CD8-positive, alpha-beta memory T cell (primary cell): ENCODE measurements at regions not wholly inside any gene's neighbourhood (a gene's known extent, or its start where the extent isn't known, plus 50 kb on each side); places are given as distances from the start of the nearest gene placed in this dataset.

Experiments
- CTCF ChIA-PET: fragments of 350-600 bp; sonication (Branson Sonifier 250); formaldehyde crosslinking; loops from one replicate; lab custom pipeline; 2021; ENCODE audit warnings: antibody characterized with exemption; lab: Charles Lee
- POLR2A ChIA-PET: fragments of 350-600 bp; sonication (Branson Sonifier 250); formaldehyde crosslinking; loops from one replicate; lab custom pipeline; 2021; ENCODE audit warnings: antibody characterized with exemption; lab: Charles Lee
- DNase-seq, 5 donors: peaks; one replicate each; pipeline versions ENCODE4 v3.0.0 to v3.0.0-alpha.2; 2020 to 2022; ENCODE audit warnings: mixed read lengths in 1 of 5
- H3K27ac ChIP-seq: one replicate; pipeline ENCODE4 v1.7.0; 2013; ENCODE audit warnings: low read depth, mild to moderate bottlenecking, low read length, moderate library complexity
- H3K27me3 ChIP-seq: 2 replicates; pipeline ENCODE4 v1.7.0; 2013; ENCODE audit warnings: low read length, mild to moderate bottlenecking; ENCODE audit not compliant: insufficient read depth, poor library complexity, severe bottlenecking
- H3K36me3 ChIP-seq: 2 replicates; pipeline ENCODE4 v1.7.0; 2013; ENCODE audit warnings: mild to moderate bottlenecking, low read length, moderate library complexity; ENCODE audit not compliant: insufficient read depth
- H3K4me1 ChIP-seq: 2 replicates; pipeline ENCODE4 v1.7.0; 2013; ENCODE audit warnings: mild to moderate bottlenecking, low read length, moderate library complexity; ENCODE audit not compliant: insufficient read depth
- H3K4me3 ChIP-seq: 2 replicates; pipeline ENCODE4 v1.7.0; 2013; ENCODE audit warnings: mild to moderate bottlenecking, low read length
- H3K9me3 ChIP-seq: 2 replicates; pipeline ENCODE4 v1.7.0; 2013; ENCODE audit warnings: mild to moderate bottlenecking, low read length
- H3K27ac Mint-ChIP-seq, 8 donors: one replicate each; pipeline ENCODE4 v1.8.0; 2020 to 2021; ENCODE audit warnings: mixed read lengths in 8 of 8, mild to moderate bottlenecking in 6 of 8, inconsistent platforms in 3 of 8, moderate library complexity in 3 of 8
- H3K27me3 Mint-ChIP-seq, 2 donors: one replicate each; pipeline ENCODE4 v1.8.0; 2020 to 2021; ENCODE audit warnings: mixed read lengths in 2 of 2, mild to moderate bottlenecking in 1 of 2, moderate library complexity in 1 of 2
- H3K36me3 Mint-ChIP-seq, 3 donors: one replicate each; pipeline ENCODE4 v1.8.0; 2020 to 2021; ENCODE audit warnings: mixed read lengths in 3 of 3, inconsistent platforms in 1 of 3, mild to moderate bottlenecking in 1 of 3
- H3K4me1 Mint-ChIP-seq, 3 donors: one replicate each; pipeline ENCODE4 v1.8.0; 2020 to 2021; ENCODE audit warnings: mixed read lengths in 3 of 3, inconsistent platforms in 1 of 3, mild to moderate bottlenecking in 1 of 3
- H3K4me3 Mint-ChIP-seq, 7 donors: one replicate each; pipeline ENCODE4 v1.8.0; 2020 to 2021; ENCODE audit warnings: mixed read lengths in 7 of 7, mild to moderate bottlenecking in 6 of 7, moderate library complexity in 4 of 7, inconsistent platforms in 2 of 7
- H3K9me3 Mint-ChIP-seq, 5 donors: one replicate each; pipeline ENCODE4 v1.8.0; 2020 to 2022; ENCODE audit warnings: mixed read lengths in 5 of 5, mild to moderate bottlenecking in 3 of 5, moderate library complexity in 2 of 5, inconsistent platforms in 1 of 5

DNA sequence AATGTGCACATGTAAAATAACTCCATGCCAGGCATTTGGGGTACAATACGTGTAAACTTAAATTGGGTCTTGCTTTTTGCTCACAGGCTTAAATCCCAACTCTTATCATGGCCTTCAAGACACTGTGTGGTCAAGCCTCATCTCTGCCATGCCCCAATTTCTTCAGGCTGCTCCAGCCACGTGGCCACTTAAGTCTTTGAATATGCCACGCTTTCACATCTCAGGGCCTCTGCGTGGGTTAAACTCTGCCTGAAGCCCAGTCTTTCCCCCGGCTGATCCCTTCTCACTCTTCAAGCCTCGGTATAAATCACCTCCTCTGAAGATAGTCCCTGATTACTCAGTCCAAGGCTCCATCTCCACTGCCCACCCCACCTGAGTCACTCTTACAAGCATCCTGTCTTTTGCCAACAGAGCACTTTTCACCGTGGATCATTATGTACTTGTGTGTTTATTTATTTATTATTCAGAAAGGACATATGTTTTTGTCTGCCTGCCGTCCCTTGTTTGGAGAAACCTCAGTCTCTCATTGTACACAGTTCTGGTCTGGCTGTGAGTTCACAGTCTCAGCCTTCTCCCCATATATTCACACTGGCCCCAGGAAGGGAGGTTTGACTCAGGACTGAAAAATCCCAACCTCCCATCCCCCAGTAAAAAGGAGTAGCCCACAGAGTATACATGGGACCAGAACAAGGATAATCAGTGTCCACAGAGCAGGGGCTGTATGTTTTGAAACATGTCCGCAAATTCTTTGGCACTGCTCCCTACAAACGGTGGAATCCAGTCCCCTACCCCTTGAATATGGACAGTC lies 344.7 kb downstream of the MN1 start:
- POLR2A ChIA-PET = no interaction called here
- no peak overlapping the region for H3K27ac Mint-ChIP-seq

DNA sequence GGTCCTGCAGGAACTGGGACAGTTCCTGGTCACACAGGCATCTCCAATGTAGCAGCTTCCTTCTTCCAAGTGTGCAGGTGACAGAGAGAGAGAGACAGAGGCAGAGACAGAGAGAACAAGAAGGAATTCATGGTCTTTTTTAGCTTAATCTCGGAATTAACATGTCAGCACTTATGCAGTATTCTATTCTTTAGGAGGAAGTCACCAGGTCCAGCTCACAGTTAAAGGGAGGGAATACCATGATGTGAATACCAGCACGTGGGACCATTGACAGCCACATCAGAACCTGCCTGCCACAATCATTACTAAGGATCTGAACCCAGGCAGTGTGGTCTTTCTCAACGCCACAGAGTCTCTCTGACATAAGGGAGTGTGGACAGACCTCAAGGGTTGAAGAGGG lies 341.6 kb downstream of the MN1 start:
- ChIA-PET CTCF (no interaction called here), POLR2A (no interaction called here)
- Histone ChIP-seq H3K27me3 (no peaks in the 10 kb centered on the region), H3K9me3 (no peaks in the 10 kb centered on the region), H3K4me3 (no peak overlapping the region), H3K36me3 (no peaks in the 10 kb centered on the region), H3K4me1 (no peaks in the 10 kb centered on the region), H3K27ac (no peak overlapping the region)
- Mint-ChIP-seq H3K4me3 (no peak overlapping the region), H3K4me1 (no peaks in the 10 kb centered on the region), H3K36me3 (peaks cover 0 to 1% (median 0%) of the 10 kb centered on the region in 3 donors), H3K27ac (no peak overlapping the region), H3K9me3 (peaks cover 0 to 5% (median 0%) of the 10 kb centered on the region in 5 donors), H3K27me3 (peaks cover 0 to 12% of the 10 kb centered on the region in 2 donors)
- no peak for DNase-seq

More for the DNA sequence above, 344.7 kb downstream of the MN1 start:
- Mint-ChIP-seq H3K4me3 (no peak overlapping the region), H3K9me3 (peaks cover 0 to 7% (median 0%) of the 10 kb centered on the region in 5 donors), H3K27me3 (peaks cover 0 to 12% of the 10 kb centered on the region in 2 donors), H3K4me1 (no peaks in the 10 kb centered on the region), H3K36me3 (peaks cover 0 to 1% (median 0%) of the 10 kb centered on the region in 3 donors)
- Histone ChIP-seq H3K27me3 (no peaks in the 10 kb centered on the region), H3K36me3 (no peaks in the 10 kb centered on the region), H3K27ac (no peak overlapping the region), H3K9me3 (no peaks in the 10 kb centered on the region), H3K4me1 (no peaks in the 10 kb centered on the region), H3K4me3 (no peak overlapping the region)
- no peak for DNase-seq
- CTCF ChIA-PET = no interaction called here

DNA sequence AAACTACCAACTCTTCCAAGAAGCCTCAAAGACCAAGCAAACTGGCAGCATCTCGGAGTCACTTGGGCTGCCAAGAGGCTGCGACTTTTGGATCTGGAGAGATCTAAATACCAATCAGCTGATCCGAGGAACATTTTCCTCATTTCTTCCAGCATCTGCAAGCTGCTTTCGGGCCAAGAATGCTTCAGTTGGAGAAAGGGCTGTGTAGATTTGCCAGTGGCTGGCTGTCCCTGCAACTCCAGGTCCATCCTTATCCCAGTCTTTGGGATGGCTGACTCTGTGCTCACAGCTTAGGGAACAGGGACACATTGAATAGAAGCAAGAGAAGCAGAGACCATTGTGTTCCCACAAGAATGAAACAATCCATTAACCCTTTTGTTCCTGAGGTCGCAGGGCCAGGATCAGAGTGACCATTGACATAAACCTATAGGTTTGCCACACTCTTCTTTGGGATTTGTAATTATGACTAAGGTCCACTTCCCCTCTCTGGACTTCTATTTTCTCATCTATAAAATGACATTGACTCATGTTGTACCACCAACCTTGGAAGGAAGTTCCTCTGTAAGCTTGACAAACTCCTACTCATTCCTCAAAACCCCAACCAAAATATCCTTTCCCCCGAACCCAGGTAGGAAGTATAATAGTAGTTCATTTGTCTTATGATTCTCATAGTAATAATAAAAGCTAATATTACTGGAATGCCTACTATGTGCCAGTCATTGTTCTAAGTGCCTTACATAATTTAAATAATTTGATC lies 340.8 kb downstream of the MN1 start:
- Histone ChIP-seq H3K27ac (no peak overlapping the region), H3K4me3 (no peak overlapping the region), H3K4me1 (no peaks in the 10 kb centered on the region), H3K36me3 (no peaks in the 10 kb centered on the region), H3K9me3 (no peaks in the 10 kb centered on the region), H3K27me3 (no peaks in the 10 kb centered on the region)
- peaks cover 0 to 12% of the 10 kb centered on the region in 2 donors for H3K27me3 Mint-ChIP-seq
- no peak overlapping the region for H3K27ac Mint-ChIP-seq
- ChIA-PET POLR2A (no interaction called here), CTCF (no interaction called here)
- no peak for DNase-seq
- peaks cover 0 to 1% (median 0%) of the 10 kb centered on the region in 3 donors for H3K36me3 Mint-ChIP-seq
- no peak overlapping the region for H3K4me3 Mint-ChIP-seq
- H3K9me3 Mint-ChIP-seq = peaks cover 0 to 5% (median 0%) of the 10 kb centered on the region in 5 donors
- no peaks in the 10 kb centered on the region for H3K4me1 Mint-ChIP-seq

- DNase-seq = no peak
- H3K9me3 ChIP-seq = no peaks in the 10 kb centered on the region
- H3K4me3 ChIP-seq = no peak overlapping the region
- CTCF ChIA-PET = no interaction called here
- no peaks in the 10 kb centered on the region for H3K36me3 ChIP-seq
- H3K4me1 Mint-ChIP-seq = no peaks in the 10 kb centered on the region
- H3K36me3 Mint-ChIP-seq = no peaks in the 10 kb centered on the region
- no peaks in the 10 kb centered on the region for H3K27me3 ChIP-seq
- H3K4me1 ChIP-seq = no peaks in the 10 kb centered on the region
- no peak overlapping the region for H3K27ac Mint-ChIP-seq
- POLR2A ChIA-PET = no interaction called here
- peaks cover 0 to 5% (median 0%) of the 10 kb centered on the region in 5 donors for H3K9me3 Mint-ChIP-seq
- H3K4me3 Mint-ChIP-seq = no peak overlapping the region
- no peak overlapping the region for H3K27ac ChIP-seq
- H3K27me3 Mint-ChIP-seq = peaks cover 0 to 12% of the 10 kb centered on the region in 2 donors
Measured at GRCh38 chr22:27461470-27461869, 340.1 kb downstream of the MN1 start.

- ChIA-PET CTCF (no interaction called here), POLR2A (no interaction called here)
- Histone ChIP-seq H3K4me3 (no peak overlapping the region), H3K36me3 (no peaks in the 10 kb centered on the region), H3K27me3 (no peaks in the 10 kb centered on the region), H3K27ac (no peak overlapping the region), H3K4me1 (no peaks in the 10 kb centered on the region), H3K9me3 (no peaks in the 10 kb centered on the region)
- no peak for DNase-seq
- no peaks in the 10 kb centered on the region for H3K4me1 Mint-ChIP-seq
- H3K9me3 Mint-ChIP-seq = peaks cover 0 to 5% (median 0%) of the 10 kb centered on the region in 5 donors
- H3K27me3 Mint-ChIP-seq = peaks cover 0 to 12% of the 10 kb centered on the region in 2 donors
- H3K27ac Mint-ChIP-seq = no peak overlapping the region
- no peaks in the 10 kb centered on the region for H3K36me3 Mint-ChIP-seq
- H3K4me3 Mint-ChIP-seq = no peak overlapping the region
Measured at GRCh38 chr22:27462190-27462589, 339.4 kb downstream of the MN1 start.

- H3K4me1 ChIP-seq = no peaks in the 10 kb centered on the region
- no peaks in the 10 kb centered on the region for H3K36me3 ChIP-seq
- Mint-ChIP-seq H3K4me1 (no peaks in the 10 kb centered on the region), H3K27me3 (peaks cover 0 to 12% of the 10 kb centered on the region in 2 donors), H3K36me3 (no peaks in the 10 kb centered on the region), H3K27ac (no peak overlapping the region), H3K4me3 (no peak overlapping the region), H3K9me3 (peaks cover 0 to 5% (median 0%) of the 10 kb centered on the region in 5 donors)
- ChIA-PET CTCF (no interaction called here), POLR2A (no interaction called here)
- H3K27ac ChIP-seq = no peak overlapping the region
- no peak overlapping the region for H3K4me3 ChIP-seq
- no peaks in the 10 kb centered on the region for H3K27me3 ChIP-seq
- H3K9me3 ChIP-seq = no peaks in the 10 kb centered on the region
- DNase-seq = no peak
Measured at GRCh38 chr22:27463121-27463660, 338.4 kb downstream of the MN1 start.

- no peak overlapping the region for H3K4me3 ChIP-seq
- no peaks in the 10 kb centered on the region for H3K36me3 ChIP-seq
- no peaks in the 10 kb centered on the region for H3K4me1 ChIP-seq
- POLR2A ChIA-PET = no interaction called here
- no peaks in the 10 kb centered on the region for H3K9me3 ChIP-seq
- no peaks in the 10 kb centered on the region for H3K4me1 Mint-ChIP-seq
- H3K27ac Mint-ChIP-seq = no peak overlapping the region
- peaks cover 0 to 2% of the 10 kb centered on the region in 2 donors for H3K27me3 Mint-ChIP-seq
- no peaks in the 10 kb centered on the region for H3K36me3 Mint-ChIP-seq
- DNase-seq = no peak
- no peak overlapping the region for H3K27ac ChIP-seq
- H3K9me3 Mint-ChIP-seq = peaks cover 0 to 5% (median 0%) of the 10 kb centered on the region in 5 donors
- H3K27me3 ChIP-seq = no peaks in the 10 kb centered on the region
- CTCF ChIA-PET = no interaction called here
- H3K4me3 Mint-ChIP-seq = no peak overlapping the region
Measured at GRCh38 chr22:27466229-27466628, 335.3 kb downstream of the MN1 start.
